Spleen (tissue), 7 donors: ENCODE measurements at regions not wholly inside any gene's neighbourhood (a gene's known extent, or its start where the extent isn't known, plus 50 kb on each side); places are given as distances from the start of the nearest gene placed in this dataset.

Source experiments
- POLR2A ChIP-seq, 3 donors: fragments of 450-650 bp; IDR thresholded peaks; one replicate each; pipeline ENCODE4 v1.5.1; 2017; ENCODE audit warnings: antibody characterized with exemption in 3 of 3, mild to moderate bottlenecking in 1 of 3
- POLR2AphosphoS5 ChIP-seq, 3 donors: sonication (generic); formaldehyde crosslinking; IDR thresholded peaks; one replicate each; pipeline ENCODE4 v1.5.1; 2017; ENCODE audit warnings: antibody characterized with exemption in 3 of 3
- TF ChIP-seq, protein P1 (sequence below), 11 experiments: fragments of 200-600 bp in 7 of 11; fragments of 450-650 bp in 4 of 11; sonication (generic) in 4 of 11; IDR thresholded peaks in 8 of 11; conservative IDR thresholded peaks in 3 of 11; 1 replicate in 7 of 11; 2 replicates in 4 of 11; pipeline versions ENCODE4 v1.4.0 to v1.8.0; 2016 to 2021; ENCODE audit warnings: antibody characterized with exemption in 11 of 11, inconsistent platforms in 4 of 11, mild to moderate bottlenecking in 1 of 11
- donor health status: DM: no; HTN: no; CAD: no; lungs with moderate emphysema.
- donor health status: DM: no; HTN: no; CAD: no.
- donor health status: DM: no; HTN: no; CAD: no.

DNA sequence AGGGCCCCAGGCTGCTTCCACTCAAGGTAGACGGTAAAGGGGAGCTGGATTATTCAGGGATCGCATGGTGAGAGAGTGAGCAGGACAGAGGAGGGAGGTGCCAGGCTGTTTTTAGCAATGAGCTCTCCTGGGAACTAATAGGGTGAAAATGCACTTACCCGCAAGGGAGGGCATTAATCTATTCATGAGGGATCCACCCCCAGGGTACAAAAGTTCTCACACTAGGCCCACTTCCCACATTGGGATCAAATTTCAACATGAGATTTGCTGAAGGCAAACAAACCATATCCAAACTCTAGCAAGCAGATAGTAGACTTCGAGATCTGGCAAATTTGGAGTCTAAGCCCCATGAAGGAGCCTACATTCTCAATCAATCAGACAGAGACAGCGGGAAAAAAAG lies 408.6 kb downstream of the RNF144B start:
- TF ChIP-seq, protein P1, sequence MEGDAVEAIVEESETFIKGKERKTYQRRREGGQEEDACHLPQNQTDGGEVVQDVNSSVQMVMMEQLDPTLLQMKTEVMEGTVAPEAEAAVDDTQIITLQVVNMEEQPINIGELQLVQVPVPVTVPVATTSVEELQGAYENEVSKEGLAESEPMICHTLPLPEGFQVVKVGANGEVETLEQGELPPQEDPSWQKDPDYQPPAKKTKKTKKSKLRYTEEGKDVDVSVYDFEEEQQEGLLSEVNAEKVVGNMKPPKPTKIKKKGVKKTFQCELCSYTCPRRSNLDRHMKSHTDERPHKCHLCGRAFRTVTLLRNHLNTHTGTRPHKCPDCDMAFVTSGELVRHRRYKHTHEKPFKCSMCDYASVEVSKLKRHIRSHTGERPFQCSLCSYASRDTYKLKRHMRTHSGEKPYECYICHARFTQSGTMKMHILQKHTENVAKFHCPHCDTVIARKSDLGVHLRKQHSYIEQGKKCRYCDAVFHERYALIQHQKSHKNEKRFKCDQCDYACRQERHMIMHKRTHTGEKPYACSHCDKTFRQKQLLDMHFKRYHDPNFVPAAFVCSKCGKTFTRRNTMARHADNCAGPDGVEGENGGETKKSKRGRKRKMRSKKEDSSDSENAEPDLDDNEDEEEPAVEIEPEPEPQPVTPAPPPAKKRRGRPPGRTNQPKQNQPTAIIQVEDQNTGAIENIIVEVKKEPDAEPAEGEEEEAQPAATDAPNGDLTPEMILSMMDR (IDR thresholded peaks at IDR 0.05 in 8 of 11, conservative IDR thresholded peaks at IDR 0.05 in 3 of 11) = no peak
- TF ChIP-seq POLR2AphosphoS5 (IDR thresholded peaks at IDR 0.05) (no peak), POLR2A (IDR thresholded peaks at IDR 0.05) (no peak)
